GM18511 (cell line): ENCODE measurements at regions not wholly inside any gene's neighbourhood (a gene's known extent, or its start where the extent isn't known, plus 50 kb on each side); places are given as distances from the start of the nearest gene placed in this dataset.

Experiments
- ATAC-seq: cut with Tn5 transposase; IDR thresholded peaks from one replicate; pipeline ENCODE4 v1.9.1; 2021; ENCODE audit warnings: mild to moderate bottlenecking, moderate library complexity; ENCODE audit not compliant: unreplicated experiment

DNA sequence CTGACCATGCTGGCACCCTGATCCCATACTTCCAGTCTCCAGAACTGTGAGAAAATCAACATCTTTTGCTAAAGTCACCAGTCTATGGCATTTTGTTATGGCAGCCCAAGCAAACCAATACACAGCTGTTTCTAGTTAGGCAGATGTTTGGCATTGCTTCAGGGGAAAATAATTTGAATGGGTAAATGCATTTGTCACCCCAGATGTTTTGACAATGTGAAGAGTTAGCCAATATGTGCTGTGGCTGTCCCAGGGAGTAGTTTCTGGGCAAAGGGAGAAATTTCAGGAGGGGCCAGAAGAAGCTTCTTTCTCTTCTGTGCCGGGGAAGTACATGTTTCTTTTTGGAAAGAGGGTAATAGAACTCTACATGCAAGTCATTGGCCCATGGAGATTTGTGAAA lies 619.0 kb downstream of the SLC4A3 start:
- ATAC-seq: no peak

DNA sequence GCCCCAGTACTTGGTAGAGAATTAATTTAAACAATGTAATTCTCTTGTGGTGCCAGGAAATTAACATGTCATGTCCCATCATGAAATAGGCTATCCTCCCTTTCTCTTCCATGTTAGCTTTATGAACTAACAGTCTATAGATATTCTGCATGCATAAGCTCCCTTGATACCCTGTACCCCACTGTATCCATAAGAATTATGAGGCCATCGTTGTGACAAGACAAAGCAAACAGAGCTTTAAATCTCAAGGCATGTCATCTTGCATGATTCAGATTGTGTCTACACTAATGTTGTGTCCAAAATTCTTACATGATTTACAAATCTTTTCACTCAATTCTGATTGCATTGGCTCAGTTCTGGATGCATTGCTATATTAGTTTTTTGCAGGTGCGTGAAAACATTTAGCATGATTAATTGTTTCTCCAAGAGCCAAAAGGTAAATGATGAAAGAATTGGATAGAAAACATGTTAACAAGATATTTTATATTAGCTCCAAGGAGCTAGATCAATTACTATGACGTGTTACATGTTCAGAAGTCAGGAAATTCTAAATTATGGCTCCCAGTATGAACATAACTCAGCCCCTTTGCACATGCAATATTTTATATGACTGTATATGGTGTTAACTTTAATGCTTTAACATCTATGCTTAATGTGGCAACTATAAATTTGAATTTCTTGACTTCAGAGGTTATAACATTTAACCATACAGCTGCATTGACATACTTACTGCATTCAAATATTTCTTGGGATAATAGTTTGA lies 620.3 kb downstream of the SLC4A3 start:
- no peak for ATAC-seq

DNA sequence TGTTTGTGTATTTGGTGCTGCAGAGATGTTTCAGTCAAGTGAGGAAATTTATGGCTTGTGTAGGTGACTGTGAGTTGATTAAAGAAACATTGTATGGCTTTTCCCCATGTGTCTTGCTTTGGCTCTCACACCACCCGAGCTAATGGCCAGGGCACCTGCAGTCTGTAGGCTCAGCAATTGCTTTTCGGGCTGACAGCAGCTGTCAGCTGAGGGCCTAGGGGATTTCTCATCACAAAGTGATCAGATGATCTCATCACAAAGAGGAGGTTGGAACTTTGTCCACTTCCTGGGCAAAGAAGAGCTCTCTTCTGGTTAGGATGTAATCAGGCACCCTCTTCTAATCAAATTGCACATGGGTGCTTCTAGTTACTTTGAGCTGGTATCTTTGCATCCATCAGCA lies 632.2 kb downstream of the SLC4A3 start:
- ATAC-seq: no peak

DNA sequence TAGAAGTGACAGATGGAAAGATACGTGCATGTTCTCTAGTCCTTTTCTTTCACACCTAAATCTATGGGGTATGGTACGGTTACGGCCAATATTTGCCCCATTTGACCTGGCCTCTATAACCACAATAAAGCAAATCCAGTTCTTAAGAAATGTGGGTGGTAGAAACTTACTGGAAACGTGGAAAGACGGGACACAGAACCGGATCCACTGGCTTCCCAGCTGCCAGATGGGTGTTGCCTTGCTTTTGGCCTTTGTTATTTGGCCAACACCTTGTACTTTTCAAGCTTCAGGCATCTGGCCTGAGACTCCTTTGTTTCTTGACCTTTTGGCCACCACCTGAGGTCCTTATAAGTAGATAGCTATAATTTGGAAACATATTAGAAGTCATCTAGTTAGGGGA lies 635.9 kb downstream of the SLC4A3 start:
- ATAC-seq: no peak

DNA sequence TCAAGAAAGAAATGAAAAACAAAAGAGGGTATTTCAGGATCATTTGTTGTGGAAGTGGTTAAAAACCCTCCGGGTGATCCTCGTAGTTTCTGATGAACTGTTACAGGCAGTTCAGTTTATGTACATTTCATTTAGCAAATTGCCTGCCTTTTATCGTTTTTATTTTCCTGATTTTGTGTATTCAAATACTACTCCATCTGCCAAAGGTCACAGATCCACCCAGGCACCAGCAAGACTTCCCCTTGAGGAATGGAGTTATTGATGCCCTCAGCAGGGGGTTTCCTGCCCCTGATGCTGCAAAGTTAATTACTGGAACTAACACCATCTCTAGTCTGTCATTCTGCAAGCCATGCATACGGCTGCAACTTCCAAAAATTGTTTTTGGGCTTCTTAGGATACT lies 641.9 kb downstream of the SLC4A3 start:
- ATAC-seq: no peak

DNA sequence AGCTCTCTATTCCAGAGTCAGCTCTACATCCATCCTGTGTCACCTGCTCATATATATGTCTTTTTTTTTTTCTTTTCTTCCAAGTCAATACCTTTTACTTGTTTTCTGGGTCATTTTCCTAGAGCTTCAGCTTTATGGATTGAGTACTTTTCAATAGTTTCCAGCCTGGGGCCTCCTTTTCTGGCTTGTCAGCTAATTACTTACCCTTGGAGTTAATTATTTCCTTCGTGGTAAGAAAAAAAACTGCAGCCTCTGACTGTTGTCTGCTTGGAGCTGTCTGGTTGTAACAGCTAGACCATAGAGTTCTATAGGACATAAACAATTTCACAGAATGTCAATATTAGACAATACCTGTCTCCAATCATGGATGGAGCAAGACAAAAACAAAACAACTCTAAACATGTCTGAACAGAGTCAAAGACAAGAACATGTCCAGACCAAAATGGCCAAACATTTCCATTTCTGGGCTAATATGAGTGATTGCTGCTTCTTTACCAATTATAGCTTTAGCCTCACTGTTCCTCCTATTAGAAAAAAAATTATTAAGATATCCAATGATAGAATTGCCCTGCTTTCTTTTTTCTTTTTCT lies 643.1 kb downstream of the SLC4A3 start:
- no peak for ATAC-seq

DNA sequence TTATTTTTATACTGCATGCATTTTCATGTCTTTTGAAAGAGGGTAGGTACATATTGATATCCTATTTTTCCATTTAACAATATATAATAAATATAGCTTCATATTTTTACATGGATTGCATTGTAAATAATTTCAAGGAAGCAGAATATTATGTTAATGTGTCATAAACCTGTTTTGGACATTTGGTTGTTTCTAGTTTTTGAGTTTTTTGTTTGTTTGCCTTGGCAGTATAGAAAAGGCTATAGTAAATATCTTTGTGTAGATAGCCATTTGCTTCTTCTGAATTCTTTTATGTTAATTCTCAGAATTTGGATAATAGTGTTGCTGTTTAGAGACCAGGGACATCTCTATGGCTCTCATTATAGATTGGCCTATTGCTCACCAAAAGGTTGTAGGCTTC lies 645.2 kb downstream of the SLC4A3 start:
- no peak for ATAC-seq

DNA sequence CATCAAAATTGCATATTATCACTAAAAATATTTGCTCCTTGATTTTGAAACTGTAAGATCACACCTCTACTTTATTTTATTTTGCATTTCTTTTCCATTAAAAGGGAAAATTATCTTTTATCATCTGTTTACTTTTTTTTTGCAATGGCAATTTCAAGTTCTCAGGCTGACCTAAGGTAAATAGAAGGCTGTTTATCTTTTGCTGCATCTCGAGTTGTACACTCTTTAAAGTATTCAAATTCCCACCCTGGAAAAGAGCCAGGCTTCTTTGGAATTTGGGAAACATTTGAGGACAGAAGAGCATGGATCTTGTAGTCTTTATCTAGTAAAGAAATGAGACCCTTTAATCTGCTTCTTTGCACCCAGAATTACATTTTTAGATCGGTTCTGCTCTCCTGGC lies 645.7 kb downstream of the SLC4A3 start:
- no peak for ATAC-seq

DNA sequence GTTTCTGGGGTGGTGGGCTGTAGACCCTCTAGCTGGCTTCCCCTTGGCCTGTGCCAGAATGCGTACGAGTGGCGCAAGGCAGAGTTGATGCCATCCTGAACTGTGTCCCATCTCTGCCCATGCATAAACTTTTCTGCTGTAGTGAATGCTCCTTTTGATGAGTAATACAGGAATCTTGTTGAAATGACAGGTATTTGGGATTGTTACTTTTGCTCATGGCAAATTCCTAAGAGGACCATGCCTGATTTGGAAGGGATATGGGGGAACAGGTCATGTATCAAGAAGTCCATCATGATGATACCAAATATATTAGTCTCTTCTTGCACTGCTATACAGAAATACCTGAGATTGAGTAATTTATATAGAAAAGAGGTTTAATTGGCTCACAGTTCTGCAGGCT lies 648.0 kb downstream of the SLC4A3 start:
- ATAC-seq: no peak

DNA sequence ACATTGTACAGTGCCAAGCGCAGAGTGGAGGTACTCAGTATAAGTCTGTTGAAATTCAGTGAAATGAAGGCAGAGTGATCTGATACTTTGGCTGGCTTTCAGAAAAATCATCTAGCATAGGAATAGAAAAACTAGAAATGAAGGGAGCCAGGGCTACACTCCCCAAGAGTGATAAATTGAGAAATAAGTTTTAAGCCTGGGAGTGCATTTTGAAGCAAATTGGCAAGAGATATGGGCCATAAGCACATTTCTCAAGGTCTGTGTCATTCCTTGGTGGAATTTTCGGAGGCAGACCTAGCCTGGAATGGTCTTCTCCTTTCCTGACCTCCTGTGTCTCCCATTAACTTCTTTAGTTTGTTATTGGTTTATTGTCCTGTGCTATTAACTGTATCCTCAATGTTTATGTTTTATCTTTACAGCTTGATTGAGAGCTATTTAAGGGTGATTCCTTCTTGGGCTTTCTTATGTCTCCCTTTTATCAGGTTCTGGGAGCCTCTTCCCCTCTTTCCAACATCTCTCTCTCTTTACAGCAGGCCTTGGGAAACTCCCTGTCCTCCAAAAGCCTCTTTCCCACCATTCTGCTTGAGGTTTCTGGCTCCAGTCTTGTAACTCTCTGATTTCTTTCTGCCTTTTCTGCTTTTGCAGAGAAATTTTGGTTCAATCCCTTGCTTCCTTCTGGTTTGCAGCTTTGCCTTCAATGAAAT lies 649.5 kb downstream of the SLC4A3 start:
- no peak for ATAC-seq

DNA sequence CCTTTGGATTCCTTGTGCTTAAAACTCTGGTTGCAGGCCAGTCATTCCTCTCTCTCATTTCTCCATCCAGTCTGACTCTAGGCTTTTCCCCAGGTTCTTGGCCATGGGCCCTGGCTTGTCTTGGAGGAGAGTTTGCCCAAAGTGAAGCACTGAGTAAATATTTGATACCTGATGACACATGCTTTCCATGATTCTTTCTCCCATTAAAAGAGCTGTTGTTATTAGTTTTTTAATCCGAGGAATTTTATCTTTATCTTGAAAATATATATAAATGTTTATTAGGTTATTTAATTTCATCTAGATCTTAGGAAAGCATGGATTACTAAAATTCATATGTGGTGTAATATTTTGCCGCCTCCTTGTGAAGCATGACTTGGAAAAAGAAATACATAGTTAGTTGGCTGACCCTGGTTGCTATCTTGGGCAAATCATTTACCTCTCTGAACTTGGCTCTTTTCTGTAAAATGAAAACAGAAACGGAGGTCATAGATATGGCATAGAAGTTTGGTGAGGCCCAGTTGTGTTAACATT lies 650.1 kb downstream of the SLC4A3 start:
- no peak for ATAC-seq

DNA sequence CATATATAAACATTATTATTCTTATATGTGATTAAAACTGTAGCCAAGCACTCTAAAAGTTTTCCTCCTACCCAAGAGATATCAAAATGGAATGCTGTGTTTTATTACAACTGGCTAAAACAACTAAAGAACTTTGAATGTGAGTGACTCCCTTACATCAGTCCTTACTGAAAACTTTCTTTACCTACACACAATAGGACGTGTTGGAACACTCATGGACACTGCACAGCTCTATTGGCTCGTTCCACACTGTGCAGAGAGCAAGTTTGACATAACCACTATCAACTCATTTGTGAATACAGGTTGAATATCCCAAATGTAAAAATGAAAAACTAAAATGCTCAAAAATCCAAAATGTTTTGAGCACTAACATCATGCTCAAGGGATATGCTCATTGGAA lies 650.6 kb downstream of the SLC4A3 start:
- ATAC-seq: no peak

DNA sequence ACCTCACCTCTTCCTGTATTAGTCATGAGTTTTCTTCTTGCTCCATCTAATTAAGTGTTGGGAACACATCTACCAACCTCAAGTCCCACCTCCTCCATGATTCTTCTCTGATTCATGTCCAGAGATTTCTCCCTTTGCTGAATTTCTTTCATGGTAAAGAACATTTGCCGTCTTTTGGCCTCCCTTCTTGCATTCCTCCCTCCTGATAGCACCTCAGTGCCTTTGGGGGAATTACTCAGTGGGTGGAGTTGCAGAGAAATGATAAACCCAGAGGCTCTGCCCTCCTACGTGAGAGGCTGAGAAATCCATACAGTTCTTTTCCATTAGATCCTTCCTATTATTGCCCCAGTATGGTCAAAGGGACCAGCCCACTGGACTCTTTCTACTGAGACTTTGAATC lies 651.9 kb downstream of the SLC4A3 start:
- no peak for ATAC-seq

DNA sequence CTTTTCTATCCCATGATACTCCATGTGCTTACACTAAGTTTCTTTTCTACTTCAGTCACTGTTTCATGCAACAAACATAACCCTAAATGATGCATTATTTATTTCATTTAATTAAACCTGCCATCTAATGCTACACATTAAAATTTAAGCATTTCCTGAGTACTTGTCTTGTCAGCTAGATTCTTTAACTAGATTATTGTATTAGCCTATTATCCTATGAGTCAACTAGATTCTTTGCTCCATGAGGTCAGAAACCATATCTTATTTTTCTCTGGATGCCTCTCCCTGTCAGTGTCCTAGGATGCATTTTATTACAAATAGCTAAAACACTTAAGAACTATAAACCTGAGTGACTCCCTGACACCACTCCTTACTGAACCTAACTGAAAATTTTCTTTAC lies 652.4 kb downstream of the SLC4A3 start:
- no peak for ATAC-seq

DNA sequence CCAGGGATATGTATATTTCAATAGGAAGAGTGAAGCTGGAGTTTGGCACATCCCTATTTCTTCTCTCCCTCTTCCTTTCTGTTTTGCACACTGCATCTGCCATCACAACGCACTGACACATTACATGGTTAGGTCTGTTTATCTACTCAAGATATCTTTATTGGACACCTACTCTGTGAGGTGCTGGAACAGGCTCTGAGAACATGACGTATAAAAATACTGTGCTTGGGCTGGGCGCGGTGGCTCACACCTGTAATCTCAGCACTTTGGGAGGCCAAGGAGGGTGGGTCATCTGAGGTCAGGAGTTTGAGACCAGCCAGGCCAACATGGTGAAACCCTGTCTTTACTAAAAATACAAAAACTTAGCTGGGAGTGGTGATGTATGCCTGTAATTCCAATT lies 653.3 kb downstream of the SLC4A3 start:
- no peak for ATAC-seq

DNA sequence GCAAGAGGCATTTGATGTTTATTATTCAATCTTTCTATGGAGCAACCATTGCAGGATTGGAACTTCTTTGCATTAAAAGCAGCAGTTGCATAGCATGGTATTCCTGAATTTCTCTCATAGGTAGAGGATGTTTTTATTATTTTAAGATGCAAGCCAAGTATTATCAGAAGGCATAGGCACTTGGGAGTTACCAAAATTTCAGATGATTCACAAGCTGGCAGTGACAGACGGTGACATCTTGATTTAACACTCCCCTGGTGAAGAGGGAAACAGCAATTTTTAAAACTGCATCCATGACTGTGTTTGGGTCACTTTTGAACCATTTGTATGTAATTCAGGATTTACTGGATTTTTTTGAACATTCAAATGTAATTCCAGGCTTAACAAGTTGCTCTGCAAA lies 654.3 kb downstream of the SLC4A3 start:
- no peak for ATAC-seq

DNA sequence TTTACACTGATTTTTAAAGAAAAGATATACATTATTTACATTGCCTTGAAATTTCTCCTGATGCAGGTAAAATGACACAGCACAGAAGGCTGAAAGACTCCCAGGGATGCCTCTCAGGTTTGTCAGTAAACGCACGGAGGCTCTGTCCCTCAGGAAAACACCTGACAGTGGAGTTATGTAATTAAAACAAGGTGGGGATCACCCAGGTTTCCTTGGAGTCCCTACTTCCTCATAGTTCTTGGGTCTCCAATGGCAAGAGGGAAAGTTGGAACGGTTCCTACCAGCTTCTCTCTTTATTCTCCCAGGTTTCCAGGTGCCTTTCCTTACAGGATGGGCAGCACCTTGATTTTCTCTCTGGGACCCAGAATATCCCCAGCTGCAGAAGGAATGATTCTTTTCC lies 654.8 kb downstream of the SLC4A3 start:
- ATAC-seq: no peak

DNA sequence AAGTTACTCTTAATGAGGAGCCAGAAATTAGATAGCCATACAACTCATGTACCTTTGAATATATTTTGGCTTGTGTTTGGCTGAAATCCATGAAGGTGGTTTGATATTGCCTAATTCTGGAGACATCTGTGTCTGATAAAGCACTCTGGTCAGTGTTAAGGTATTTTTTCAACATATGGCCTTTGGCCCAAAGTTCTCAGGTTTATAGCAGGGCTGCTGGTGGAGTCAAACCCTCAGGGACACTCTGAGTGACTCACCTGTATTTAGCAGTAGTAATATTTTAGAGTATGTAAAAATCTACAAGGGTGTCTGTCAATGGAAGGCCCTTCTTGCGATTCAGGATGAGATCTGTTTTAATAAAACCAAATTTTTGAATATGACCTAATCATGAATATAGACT lies 666.5 kb downstream of the SLC4A3 start:
- ATAC-seq: no peak

DNA sequence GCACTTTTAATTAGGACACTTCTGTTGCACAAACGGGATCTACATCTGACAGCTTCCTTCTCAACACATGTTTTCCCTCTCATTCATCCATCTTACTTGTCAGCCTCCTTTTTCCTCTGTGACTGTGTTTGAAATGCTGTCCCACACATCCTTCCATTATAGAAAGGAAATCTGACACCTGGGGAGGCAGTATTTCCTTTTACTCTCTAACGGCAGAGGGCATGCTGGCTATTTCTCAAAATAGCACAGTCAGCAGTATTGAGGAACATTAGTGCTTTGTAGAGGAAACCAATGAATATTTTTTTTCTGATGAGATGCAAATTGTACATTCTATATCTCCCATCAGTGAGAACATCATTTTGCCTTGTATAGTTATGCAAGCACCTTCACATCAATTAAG lies 668.7 kb downstream of the SLC4A3 start:
- ATAC-seq: no peak

DNA sequence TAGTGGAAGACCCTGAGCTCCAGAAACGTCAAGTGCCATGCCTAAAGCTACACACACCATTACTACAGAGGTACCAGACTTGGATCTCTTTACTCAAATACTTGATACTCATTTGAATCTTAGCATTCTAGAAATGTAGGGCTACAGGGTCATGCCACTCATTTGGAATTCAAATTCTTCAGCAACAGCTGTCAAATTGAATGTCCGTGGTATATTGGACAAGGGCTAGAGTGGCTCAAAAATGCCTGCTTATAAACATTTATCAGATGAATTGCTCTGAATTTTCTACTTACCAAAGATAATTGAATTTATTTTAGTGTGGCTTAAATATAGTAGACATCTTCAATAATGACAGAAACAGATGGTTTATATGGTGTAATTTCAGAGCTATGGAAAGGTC lies 669.7 kb downstream of the SLC4A3 start:
- no peak for ATAC-seq

DNA sequence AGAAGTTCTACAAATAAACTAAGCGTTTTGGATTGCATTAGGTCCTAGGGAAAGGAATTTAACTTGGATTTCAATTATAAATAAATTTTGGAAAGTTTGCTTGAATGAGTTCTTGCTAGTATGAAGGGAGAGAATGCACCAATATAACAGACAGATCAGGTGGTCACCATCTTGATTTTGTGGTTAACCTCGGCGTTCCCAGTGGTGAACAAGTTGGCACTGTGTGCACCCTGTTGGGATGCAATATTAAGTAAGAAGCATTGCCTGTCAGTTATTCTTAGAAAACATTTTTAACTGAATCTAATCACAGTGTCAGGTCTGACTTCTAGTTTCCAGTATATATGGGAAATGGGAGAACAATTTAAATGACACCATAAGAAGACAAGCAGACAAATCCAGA lies 673.4 kb downstream of the SLC4A3 start:
- ATAC-seq: no peak

DNA sequence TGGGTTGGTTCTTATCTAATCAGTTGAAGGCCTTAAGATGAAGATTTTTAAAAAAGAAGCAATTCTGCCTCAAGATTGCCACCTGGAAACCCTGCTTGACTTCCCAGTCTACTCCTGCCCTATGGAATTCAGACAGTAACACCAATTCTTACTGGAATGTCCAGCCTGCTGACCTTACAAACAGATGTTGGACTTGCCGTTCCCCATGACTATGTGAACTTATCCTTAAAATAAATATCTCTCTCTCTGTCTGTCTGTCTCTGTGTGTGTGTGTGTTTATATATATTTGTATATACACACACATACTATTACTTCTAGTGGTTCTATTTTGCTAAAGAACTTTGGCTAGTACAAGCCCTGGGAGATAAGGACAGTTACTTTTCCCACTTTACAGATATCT lies 675.3 kb downstream of the SLC4A3 start:
- no peak for ATAC-seq
